ENCODE measurements at regions not wholly inside any gene's neighbourhood (a gene's known extent, or its start where the extent isn't known, plus 50 kb on each side); places are given as distances from the start of the nearest gene placed in this dataset.
A peak's percentile ranks its signal among the peaks of the same experiment; 100 is the strongest.
"Not testable (repeated sequence)": the region's sequence is repeated elsewhere in the genome, so short reads cannot be mapped to it uniquely, and the experiment has no call there.

DNA sequence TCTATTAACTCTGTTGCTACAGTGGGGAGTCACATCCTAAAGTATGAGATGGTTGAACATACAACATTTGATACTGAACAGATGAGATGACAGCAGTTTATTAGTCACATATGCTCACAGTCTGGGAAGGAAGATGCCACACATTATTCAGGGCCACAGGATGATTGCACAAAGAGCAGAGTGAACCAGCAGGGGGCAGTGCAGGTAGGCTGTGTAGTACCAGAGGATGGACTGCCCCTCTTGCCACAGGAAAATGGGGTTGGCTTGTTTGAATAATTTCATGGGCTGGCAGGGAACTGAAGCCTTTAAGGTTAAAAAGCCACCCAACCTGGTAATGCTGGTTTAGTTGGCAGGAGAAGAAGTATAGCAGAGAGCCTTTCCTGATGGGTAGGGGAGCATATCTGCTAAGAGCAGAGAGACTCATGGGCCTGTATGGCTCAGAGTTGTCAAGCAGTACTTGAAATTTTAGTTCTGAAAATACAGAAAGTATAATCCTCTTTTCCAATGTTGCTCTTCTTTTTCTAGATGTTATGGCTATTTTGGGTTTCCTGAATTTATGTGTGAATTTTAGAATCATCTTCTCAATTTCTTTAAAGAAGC is 180.4 kb upstream of the B3GAT1 start:
- DNase-seq (ENCODE audit: low spot score): peak; percentile 18

DNA sequence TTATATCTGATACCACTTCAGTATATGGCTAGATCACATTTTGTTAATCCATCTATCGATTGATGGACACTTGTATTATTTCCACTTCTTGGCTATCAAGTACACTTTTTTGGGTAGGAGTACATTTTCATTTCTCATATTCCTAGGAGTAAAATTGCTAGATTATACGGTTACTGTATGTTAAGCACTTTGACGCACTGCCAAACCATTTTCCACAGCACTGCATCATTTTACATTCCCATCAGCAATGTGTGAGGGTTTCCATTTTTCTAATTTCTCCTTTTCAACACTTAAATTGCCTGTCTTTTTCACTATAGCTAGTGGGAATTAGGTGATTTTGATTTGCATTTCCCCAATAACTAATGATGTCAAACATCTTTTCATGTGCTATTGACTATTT is 179.3 kb upstream of the B3GAT1 start:
- no peak for DNase-seq (ENCODE audit: low spot score)

DNA sequence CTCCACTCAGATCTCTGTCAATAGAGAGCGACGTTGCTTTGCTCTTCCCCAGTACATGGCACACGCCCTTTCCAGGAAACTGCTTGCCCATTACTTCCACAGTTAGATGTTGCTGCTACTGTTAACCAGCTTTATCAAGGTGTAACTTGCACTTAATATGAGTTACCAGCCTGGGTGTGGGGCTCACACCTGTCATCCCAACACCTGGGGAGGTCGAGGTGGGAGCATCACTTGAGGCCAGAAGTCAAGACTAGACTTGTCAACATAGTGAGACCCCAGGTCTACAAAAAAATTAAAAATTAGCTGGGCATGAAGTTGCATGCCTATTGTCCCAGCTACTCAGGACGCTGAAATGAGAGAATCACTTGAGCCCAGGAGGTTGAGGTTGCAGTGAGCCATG is 177.1 kb upstream of the B3GAT1 start:
- no peak for DNase-seq (ENCODE audit: low spot score)

DNA sequence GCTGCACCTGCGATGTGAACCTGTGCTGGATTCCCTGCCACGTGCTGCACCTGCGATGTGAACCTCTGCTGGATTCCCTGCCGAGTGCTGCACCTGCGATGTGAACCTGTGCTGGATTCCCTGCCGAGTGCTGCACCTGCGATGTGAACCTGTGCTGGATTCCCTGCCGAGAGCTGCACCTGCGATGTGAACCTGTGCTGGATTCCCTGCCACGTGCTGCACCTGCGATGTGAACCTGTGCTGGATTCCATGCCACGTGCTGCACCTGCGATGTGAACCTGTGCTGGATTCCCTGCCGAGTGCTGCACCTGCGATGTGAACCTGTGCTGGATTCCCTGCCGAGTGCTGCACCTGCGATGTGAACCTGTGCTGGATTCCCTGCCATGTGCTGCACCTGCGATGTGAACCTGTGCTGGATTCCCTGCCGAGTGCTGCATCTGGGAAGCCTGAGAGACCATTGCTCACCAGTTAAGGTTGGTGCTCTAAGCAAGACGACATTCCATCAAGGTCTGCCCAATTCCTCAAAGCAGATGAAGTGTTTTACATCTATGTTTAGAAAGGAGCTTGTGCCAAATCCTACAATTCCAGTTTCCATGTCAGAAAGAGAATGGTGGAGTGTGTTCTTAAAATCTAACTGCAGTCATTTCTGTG is 176.5 kb upstream of the B3GAT1 start:
- not testable (repeated sequence) for DNase-seq (ENCODE audit: low spot score)

DNA sequence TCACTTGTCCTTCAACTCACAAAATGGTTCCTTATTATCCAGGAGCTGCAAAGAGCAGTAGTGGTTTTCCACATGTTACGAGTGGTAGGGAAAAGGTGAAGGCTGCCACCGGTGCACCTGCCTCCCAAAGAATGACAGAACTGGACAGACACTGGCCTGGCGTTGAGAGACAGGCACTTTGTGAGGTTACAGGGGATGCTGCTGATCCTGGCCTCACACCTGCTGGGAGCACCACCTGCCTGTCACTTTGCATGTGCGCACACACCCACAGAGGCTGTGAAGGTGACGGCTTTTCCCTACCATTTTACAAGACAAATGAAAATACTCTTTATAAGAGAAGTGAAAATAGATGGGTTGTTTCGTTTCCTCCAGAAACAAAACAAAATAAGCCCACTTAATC is 175.3 kb upstream of the B3GAT1 start:
- DNase-seq (ENCODE audit: low spot score): no peak

DNA sequence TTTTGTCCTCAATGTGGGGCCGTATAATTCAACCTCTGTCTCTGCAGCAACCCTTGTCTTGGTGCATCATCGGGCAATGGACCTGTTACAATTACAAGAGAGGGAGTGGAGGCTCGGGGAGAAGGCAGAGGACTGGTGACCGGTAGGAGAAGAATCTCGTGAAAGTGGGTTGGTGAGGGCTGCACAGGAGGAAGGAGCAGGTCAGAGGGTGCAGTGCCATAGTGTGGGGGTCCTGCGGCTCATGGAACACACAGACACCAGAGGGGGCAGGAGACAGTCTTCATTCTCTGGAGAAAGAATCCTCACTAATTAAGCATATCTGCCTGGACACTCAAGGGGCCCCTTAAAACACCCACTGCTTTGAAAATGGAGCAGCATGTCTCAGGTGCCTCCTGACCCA is 174.7 kb upstream of the B3GAT1 start:
- no peak for DNase-seq (ENCODE audit: low spot score)

DNA sequence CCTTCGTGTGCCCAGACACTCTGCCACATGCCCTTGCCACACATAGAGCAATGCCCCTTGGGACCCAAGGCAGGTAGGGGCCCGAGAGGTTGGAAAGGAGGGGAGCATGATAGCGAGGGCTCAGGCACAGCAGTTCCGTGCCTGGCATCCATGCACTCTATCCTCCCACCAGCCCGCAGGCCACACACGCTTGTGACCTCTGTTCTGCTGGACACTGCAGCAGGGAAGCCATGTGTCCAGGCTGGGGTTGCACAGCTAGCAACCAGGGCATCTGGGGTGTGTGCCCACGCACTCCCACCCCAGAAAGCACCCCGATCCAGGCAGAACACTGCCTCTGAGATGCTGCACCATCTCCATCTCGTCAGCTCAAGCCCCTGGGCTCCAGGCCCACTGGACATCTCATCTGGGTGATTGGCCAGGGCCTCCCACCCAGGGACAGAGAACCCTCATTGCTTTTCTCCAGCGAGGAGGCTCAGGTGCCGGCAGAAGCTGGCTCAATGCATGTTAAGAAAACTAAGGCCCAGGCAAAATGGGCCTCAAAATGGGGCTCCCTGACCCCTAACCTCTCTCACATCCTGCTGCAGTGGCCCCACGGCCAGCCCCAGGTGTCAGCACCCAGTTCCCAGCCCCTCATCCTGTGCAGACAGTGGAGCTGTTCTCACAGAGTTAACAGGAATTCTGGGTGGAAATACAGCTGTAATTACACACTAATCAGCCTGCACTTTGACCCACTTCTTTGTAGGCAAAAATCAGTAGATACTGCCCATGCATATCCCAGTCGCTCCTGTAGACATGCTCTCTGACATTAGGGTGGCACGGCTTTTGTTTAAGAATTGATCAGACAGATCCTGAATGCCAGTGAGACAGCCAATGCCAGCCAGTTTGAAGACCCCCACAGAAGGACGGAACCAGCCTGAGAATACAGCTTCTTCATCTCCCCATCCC is 173.9 kb upstream of the B3GAT1 start:
- DNase-seq (ENCODE audit: low spot score): no peak

DNA sequence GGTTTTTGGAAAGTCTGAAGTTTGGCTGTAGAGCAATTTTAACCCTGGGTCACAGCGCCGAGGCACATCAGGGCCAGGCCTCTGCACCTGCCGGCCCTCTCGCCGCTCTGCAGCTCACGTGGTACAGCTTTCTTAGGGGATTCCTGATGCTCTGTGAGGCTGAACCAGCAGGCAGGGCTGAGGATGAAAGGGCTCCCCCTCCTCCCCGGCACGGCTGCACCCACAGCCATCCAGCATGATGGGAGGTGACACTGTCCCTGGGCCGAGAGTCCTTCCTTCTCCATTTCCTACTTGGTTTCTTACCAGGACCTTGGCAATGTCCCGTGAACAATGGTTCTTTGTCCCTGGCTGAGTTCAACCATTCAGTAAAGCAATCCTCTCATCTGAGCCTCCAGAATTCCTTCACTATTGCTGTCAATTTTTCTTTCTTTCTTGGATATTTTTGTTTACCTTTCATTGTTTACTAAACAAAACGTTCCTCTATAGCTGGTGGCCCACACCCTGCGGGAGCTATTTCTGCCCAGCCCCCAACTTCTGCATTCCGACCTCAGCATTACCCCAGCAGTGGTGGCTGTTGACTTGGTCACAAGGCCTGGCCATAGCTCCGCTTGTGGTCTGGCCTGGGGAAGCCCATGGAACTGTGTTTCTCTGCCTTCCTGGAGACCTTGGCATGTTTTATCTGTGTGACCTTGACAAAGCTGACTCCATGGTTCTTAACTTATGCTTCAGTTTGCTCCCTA is 172.8 kb upstream of the B3GAT1 start:
- no peak for DNase-seq (ENCODE audit: low spot score)

DNA sequence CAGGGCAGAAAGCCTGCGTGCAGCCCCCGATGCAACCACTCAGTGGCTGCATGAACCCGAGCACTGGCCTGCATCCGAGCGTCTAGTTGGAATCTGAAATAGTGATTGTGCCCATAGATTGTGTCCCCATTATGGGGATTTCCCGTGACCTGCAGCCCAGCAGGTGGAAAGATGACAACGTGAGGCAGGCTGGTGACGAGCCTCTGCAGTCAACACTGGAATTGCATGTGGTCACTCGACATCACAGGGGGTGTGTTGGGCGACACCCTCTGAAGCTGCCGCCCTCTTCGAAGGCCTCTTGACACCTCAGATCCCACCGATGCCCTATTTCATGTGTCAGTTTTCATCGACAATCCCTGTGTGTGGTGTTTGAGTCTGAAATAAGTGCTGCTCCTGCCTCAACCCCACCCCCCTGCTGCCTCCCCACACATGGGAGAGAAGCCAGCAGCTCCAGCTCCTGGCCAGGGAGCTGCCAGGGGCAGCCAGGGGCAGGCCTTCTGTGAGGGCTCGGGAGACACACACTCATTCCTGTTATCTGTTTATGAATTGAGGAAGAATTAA is 172.0 kb upstream of the B3GAT1 start:
- DNase-seq (ENCODE audit: low spot score): no peak

DNA sequence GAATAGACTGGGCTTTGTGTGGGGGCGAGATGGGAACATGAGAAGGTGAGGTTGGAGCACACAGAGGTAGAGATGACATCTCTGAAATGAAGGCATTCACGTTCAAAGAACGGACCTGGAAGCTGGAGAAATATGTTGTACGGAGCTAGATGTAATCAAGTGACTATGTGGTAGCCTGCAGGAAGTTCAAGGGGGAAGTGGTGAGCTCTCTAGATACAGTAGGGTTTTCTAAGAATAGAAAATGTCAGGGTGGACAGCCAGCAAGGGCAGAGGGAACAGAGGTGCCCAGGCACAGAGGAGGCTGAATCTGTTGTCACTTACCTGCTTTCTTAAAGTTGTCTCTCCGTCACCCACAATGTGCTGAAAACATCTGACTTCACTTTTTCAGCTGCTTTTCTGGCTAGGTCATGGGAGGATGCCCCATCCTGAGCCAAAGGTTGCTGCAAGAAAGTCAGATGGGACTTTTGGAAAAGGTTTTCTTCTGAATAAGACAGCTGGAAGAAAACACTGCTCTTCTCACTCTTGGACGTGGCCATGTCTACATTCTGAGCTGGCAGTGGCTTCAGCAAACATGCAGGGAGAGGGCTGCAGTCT is 171.5 kb upstream of the B3GAT1 start:
- DNase-seq (ENCODE audit: low spot score): no peak

DNA sequence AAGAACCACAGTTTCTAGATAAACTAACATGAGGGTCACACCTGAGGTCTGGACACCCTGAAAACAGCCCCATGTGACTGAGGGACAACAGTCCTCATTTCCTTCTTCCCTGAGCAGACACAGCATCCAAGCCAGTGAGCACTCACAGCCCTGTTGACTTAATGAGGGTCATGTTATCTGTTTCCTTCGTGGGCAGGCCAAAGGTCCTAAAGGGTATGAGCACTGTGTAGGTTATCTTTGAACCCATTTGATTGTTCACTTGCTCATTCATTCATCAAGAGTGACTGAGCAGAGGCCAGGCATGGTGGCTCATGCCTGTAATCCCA is 170.7 kb upstream of the B3GAT1 start:
- DNase-seq (ENCODE audit: low spot score): no peak

DNA sequence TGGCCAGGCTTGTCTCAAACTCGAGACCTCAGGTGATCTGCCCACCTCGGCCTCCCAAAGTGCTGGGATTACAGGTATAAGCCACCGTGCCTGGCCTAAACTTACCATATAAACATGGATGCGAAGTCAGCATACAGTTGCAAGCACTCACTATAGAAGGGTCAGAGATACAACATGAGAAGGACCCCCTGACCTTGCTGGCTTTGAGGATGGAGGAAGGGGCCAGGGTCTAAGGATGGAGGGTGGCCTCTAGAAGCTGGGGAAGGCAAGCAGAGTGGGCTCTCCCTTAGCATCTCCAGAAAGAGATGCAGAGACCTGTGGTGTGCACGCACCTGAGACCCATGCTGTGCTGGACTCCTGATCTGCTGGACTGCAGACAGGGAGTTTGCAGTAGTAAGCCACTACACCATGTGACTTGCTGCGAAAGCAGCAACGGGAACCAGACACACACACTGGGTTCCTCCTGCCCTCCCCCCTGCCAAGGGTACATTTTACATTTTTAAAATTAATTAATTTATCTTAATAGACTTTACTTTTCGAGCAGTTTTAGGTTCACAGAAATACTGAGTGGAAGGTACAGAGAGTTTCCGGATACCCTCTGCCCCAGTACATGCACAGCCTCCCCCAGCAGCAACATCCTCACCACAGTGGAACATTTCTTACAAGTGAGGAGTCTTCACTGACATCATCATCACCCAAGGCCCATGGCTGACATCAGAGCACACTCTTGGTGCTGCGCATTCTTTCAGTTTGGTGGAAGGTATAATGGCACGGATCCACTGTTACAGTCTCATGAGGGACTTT is 170.1 kb upstream of the B3GAT1 start:
- no peak for DNase-seq (ENCODE audit: low spot score)

DNA sequence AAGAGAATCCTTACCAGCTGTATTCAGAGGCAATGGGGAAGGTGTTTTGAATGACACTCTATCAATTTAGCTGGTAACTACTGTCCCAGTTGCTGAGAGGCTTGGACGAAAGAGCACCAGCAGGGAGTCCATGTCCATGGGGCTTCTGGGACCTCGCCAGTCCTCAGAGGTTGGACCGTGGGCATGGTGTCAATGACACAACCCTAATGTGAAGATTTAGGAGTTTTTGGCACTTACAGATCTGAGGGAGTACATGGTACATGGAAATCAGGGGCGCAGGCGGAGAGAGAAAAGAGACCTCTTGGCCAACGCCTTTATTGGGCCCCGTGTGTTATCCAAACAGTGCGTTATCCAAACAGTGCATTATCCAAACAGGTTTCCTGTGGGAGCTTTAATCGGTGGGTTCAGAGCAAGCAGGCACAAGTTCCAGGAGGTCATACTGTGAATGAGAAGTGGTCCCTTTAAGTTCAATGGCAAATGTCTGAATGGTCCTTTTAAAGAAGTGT is 169.1 kb upstream of the B3GAT1 start:
- DNase-seq (ENCODE audit: low spot score): no peak

DNA sequence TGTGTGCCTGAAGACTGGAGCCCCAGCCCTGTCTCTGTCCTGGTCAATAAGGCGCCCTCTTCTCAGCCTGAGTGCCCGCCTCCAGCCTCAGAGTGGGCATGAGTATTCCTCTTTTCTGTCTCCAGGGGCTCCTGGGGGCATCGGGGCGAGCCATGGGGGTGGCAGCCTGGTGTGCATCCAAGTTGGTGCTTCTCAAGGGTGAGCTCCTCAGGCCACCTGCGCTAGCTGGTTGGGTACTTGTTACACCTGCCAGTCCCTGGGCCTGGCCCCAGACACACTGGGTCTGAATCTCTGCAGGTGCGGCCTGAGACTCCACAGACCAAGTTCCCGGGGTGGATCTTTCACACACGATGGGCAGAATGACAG is 168.6 kb upstream of the B3GAT1 start:
- DNase-seq (ENCODE audit: low spot score): no peak

DNA sequence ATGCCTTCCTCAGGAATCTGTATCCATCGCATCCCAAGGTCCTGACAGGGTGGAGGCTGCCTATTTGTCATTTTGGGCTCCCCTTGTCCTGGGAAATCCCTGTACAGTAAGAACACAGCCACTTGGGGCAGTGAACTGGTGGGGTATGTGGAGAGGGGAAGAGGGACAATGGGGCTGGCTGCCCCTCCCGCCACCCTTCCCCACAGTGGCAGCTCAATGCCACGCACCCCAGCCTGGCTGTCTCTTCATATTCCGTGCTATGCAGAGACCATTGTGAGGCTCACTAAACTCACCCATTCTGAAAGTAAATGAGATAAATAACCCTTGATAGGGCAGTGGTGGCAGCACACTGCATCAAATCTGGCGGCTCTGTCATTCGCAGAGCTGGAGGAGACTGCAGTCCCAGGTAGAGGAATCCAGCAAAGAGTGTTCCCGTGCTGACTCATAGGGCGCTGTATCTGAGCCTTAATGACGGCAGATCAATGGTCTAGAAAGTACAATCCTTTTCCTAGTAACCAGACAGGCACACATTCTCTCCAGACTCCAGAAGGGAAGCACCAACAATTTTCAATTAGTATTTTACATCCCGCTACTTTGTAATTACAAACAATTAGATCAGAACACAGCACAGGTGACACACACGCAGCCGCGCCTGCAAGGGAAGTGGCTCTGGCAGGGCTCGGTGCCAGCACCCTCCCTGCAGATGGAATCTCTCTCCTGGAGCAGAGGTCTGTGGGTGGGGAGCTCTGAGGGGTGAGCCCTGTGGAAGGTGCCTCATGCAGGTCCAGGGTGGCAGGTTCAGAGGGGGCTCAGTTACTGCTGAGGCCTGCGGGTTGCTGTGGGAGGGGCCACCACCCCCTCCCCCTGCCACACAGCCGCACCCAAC is 167.9 kb upstream of the B3GAT1 start:
- DNase-seq (ENCODE audit: low spot score): no peak

DNA sequence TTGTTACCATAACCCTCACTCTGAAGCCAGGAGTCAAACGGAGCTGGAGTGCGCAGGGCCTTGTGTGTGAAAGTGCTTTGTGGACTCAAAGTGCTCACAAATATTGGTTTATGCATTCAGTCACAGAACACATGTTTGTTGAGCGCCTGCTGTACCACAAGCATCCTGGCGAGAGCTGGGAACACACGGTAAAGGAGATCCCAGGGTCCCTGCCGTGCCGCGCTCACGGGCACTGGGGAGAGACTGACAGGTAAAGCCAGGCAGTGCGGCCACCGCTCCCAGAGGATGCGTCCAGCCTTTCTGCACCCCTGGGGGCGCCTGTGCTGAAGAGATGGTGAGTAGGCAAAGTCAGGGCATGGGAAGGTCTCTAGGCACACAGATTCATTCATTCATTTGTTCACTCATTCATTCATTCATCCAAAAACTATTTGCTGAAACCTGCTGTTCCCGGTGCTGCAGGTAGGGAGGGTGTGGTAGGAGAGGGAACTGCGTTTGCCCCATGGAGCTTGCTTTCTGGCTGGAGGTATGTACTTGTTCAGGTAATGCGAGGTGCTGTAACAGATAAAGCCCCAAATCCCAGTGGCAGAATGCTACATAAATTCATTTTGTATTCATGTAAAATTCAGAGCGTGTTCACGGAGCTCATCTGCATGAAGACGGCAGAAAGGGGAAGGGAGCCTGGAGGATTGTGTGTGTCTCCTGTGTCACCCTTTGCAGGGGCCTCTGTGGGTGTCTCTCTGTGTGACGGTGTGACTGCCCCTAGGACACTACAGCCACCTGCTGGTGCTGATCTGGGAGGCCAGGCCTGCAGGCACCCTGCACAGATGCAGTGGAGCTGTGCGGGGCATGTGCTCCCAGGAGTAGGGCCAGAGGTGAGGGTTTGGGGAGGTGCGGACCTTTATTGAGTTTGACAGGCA is 167.0 kb upstream of the B3GAT1 start:
- no peak for DNase-seq (ENCODE audit: low spot score)

DNA sequence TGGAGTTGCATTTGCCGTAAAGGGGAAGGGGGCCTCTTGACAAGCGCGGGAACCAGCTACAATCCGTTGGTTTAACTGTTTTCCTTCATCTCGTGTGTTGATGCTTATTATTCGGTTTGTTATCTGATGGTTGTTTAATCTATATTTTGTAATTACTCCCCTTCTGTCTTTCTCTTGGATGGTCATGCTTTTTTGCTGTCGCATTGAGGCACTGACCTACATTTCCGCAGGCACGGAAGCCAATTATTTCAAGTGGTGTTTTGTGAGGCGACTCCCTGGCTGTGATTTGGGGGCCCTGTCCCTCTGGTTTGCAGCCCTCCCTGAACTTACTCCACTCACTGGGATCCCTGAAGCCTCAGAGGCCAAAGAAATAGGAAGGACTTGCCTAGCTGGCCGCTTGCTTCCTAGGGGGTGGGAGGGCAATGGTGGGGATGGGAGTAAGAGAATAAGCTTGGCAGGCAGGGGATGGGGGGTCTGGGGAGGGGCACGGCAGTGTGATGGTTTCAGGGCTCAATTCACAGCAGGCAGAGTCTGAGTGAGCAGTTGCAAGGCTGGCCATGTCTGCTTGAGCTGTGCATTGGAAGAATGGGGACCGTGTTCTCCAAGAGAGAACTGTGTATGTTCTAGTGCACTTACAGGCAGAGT is 165.8 kb upstream of the B3GAT1 start:
- DNase-seq (ENCODE audit: low spot score): no peak

DNA sequence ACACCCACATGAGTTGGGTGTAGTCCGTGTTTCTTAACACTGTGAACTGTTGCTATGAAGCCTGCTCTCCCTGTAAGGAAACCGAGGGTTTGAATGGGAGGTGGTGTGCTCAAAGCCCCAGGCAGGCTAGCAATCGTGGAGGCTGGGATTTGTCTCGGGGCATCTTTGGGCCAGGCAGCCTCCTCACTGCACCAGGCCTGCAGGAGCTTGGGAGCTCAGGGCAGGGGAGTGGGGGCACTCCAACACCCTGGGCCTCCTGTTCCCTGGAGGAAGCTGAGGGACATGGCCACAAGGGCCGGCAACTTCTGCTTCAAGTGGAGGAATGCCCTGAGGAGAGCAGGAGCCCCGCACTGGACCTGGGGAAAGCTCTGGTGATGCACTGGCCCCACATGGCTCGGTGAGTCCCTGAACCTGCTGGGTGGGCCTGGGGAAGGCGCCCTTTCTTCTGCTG is 164.7 kb upstream of the B3GAT1 start:
- no peak for DNase-seq (ENCODE audit: low spot score)

All from cerebellar cortex (tissue), 1 donor.